A673 (cell line): ENCODE measurements at regions not wholly inside any gene's neighbourhood (a gene's known extent, or its start where the extent isn't known, plus 50 kb on each side); places are given as distances from the start of the nearest gene placed in this dataset.
"Not testable (repeated sequence)": the region's sequence is repeated elsewhere in the genome, so short reads cannot be mapped to it uniquely, and the experiment has no call there.

Source experiments
- BruUV-seq: library from RNA; stranded (reverse); fragments of 400-500 nt; replicated peaks from 2 replicates; lab custom pipeline; 2021; lab: Mats Ljungman, UMichigan
- CTCF ChIA-PET: fragments of 300-600 bp; sonication (Branson Sonifier 250); formaldehyde crosslinking; loops from one replicate; lab custom pipeline; 2022; ENCODE audit warnings: antibody characterized with exemption; lab: Charles Lee
- POLR2A ChIA-PET: fragments of 300-600 bp; sonication (Branson Sonifier 250); formaldehyde crosslinking; loops from one replicate; lab custom pipeline; 2022; ENCODE audit warnings: antibody characterized with exemption; ENCODE audit not compliant: low non-redundant PET; lab: Charles Lee
- DNase-seq: peaks from one replicate; pipeline ENCODE4 v3.0.0-alpha.2; 2015; ENCODE audit warnings: low spot score
- H3K27ac ChIP-seq: fragments of 200-600 bp; sonication (generic); 2 replicates; pipeline ENCODE4 v1.5.1; 2016; ENCODE audit warnings: mixed run types, low read depth, mild to moderate bottlenecking, mixed read lengths, antibody characterized with exemption, low read length; ENCODE audit not compliant: poor library complexity, severe bottlenecking
- H3K27me3 ChIP-seq: fragments of 200-600 bp; sonication (generic); replicated peaks from 2 replicates; pipeline ENCODE4 v1.6.1; 2017; ENCODE audit warnings: mixed run types, low read depth, mild to moderate bottlenecking, mixed read lengths, antibody characterized with exemption, low read length; ENCODE audit not compliant: insufficient read depth, poor library complexity
- H3K36me3 ChIP-seq: fragments of 200-600 bp; sonication (generic); 2 replicates; pipeline ENCODE4 v1.6.1; 2016; ENCODE audit warnings: mixed run types, mild to moderate bottlenecking, mixed read lengths, antibody characterized with exemption, low read length; ENCODE audit not compliant: insufficient read depth, poor library complexity, severe bottlenecking
- H3K4me1 ChIP-seq: fragments of 200-600 bp; sonication (generic); 2 replicates; pipeline ENCODE4 v1.6.1; 2017; ENCODE audit warnings: mixed run types, mild to moderate bottlenecking, mixed read lengths, antibody characterized with exemption, low read length; ENCODE audit not compliant: insufficient read depth, poor library complexity, severe bottlenecking
- H3K4me3 ChIP-seq: fragments of 200-600 bp; sonication (generic); 2 replicates; pipeline ENCODE4 v1.5.1; 2016; ENCODE audit warnings: low read depth, mixed run types, mild to moderate bottlenecking, mixed read lengths, low read length; ENCODE audit not compliant: poor library complexity, severe bottlenecking
- H3K9me3 ChIP-seq: fragments of 200-600 bp; sonication (generic); 2 replicates; pipeline ENCODE4 v1.6.1; 2016; ENCODE audit warnings: mixed run types, low read depth, mild to moderate bottlenecking, mixed read lengths, antibody characterized with exemption, low read length; ENCODE audit not compliant: poor library complexity, severe bottlenecking
- EZH2 ChIP-seq: fragments of 200-600 bp; sonication (generic); IDR thresholded peaks from 2 replicates; pipeline ENCODE4 v1.6.1; 2017; ENCODE audit warnings: borderline replicate concordance, low read depth, mild to moderate bottlenecking, mixed read lengths, antibody characterized with exemption, low read length; ENCODE audit not compliant: poor library complexity, severe bottlenecking
- intact Hi-C: fragments of 100-400 bp; cut with micrococcal nuclease; formaldehyde crosslinking; loops from one replicate; pipeline ENCODE4 v1.10.0; 2022; ENCODE audit not compliant: unreplicated experiment
- TF ChIP-seq, protein P1 (sequence below): fragments of 300-800, 200-600 bp; sonication (generic); conservative IDR thresholded peaks from 2 replicates; pipeline ENCODE4 v1.5.1; 2017; ENCODE audit warnings: low read depth, mild to moderate bottlenecking, antibody characterized with exemption, low read length, moderate library complexity, mixed read lengths

DNA sequence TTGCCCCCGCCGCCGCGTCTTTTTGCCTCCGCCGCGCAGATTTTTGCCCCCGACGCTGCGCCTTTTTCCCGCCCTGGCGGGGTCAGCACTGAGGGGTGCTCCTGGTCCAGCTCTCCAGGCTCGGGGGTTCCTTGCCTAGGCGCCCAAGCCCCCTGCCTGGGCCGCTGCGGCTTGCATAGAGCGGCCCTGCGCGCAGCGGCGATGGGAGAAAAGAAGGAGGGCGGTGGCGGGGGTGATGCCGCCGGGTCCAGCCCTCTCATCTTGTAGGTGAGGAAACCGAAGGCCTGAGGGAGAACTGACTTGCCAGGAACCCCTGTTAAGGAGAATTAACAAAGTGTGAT lies 330.8 kb upstream of the WSB1 start:
- BruUV-seq: no TSS peak
- Histone ChIP-seq H3K4me1 (no peaks in the 10 kb centered on the region), H3K4me3 (no peak overlapping the region), H3K27me3 (no peaks in the 10 kb centered on the region), H3K36me3 (no peaks in the 10 kb centered on the region), H3K9me3 (peaks cover 16% of the 10 kb centered on the region), H3K27ac (no peak overlapping the region)
- intact Hi-C loops: no loop called here
- ChIA-PET CTCF (no interaction called here), POLR2A (no interaction called here)
- DNase-seq: no peak
- TF ChIP-seq, protein P1, sequence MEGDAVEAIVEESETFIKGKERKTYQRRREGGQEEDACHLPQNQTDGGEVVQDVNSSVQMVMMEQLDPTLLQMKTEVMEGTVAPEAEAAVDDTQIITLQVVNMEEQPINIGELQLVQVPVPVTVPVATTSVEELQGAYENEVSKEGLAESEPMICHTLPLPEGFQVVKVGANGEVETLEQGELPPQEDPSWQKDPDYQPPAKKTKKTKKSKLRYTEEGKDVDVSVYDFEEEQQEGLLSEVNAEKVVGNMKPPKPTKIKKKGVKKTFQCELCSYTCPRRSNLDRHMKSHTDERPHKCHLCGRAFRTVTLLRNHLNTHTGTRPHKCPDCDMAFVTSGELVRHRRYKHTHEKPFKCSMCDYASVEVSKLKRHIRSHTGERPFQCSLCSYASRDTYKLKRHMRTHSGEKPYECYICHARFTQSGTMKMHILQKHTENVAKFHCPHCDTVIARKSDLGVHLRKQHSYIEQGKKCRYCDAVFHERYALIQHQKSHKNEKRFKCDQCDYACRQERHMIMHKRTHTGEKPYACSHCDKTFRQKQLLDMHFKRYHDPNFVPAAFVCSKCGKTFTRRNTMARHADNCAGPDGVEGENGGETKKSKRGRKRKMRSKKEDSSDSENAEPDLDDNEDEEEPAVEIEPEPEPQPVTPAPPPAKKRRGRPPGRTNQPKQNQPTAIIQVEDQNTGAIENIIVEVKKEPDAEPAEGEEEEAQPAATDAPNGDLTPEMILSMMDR: no peak
- TF ChIP-seq EZH2: no peak

DNA sequence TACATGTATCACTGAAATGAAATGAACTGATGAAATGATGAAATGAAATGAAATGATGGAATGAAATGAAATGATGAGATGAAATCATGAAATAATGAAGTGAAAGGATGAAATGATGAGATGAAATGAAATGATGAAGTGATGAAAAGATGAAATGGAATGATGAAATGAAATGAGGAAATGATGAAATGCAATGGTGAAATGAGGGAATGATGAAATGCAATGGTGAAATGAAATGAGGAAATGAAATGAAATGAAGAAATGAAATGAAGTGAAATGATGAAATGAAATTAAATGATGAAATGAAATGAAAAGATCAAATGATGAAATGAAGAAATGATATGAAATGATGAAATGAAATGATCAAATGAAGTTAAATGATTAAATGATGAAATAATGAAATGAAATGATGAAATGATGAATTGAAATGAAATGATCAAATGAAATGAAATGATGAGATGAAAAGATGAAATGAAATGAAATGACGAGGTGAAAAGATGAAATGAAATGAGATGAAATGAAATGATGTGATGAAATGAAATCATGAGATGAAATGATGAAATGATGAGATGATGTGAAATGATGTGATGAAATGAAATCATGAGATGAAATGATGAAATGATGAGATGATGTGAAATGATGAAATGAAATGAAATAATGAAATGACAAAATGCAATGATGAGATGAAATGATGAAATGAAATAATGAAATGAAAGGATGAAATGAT lies 327.9 kb upstream of the WSB1 start:
- H3K4me3 ChIP-seq, intact Hi-C loops, H3K4me1 ChIP-seq, H3K27me3 ChIP-seq, POLR2A ChIA-PET, H3K36me3 ChIP-seq, CTCF ChIA-PET, BruUV-seq, DNase-seq, H3K27ac ChIP-seq: not testable (repeated sequence)
- H3K9me3 ChIP-seq: peaks cover 16% of the 10 kb centered on the region

DNA sequence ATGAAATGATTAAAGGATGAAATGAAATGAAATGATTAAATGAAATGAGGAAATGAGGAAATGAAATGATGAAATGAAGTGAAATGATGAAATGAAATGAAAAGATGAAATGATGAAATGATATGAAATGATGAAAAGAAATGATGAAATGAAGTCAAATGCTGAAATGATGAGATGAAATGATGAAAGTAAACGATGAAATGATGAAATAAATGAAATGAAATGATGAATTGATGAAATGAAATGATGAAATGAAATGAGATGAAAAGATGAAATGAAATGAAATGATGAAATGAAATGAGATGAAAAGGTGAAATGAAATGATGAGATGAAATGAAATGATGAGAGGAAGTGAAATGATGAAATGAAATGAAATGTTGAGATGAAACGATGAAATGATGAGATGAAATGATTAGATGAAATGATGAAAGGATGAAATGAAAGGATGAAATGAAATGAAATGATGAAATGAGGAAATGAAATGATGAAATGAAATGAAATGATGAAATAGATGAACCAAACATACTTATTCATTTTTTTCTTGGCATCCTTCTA lies 327.2 kb upstream of the WSB1 start:
- H3K36me3 ChIP-seq, H3K27ac ChIP-seq, H3K4me3 ChIP-seq, H3K27me3 ChIP-seq, H3K4me1 ChIP-seq, CTCF ChIA-PET, DNase-seq, POLR2A ChIA-PET, BruUV-seq, intact Hi-C loops: not testable (repeated sequence)
- peaks cover 16% of the 10 kb centered on the region for H3K9me3 ChIP-seq

DNA sequence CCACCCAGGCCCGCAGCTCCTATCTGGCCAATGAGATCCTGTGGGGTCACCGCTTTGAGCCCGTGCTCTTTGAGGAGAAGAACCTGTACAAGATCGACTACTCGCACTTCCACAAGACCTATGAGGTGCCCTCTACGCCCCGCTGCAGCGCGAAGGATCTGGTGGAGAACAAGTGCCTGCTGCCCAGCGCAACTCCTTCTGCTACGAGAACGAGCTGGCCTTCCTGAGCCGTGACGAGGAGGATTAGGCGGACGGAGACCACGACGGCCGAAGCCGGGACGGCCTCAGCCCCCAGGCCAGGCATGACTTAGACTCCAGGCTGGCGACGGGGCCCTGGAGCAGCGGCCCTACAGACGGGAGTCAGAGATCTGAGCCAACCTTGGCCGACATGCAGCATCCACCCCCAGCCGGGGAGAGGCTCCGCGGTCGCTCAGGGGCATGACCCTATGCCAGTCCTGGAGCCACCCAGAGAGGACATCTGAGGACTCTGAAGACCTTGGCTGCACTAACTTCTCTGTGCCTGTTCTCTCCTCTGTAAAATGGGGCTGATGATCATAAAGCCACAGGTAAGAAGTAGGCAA lies 312.0 kb upstream of the WSB1 start:
- intact Hi-C loops, H3K36me3 ChIP-seq, H3K27me3 ChIP-seq, BruUV-seq, H3K4me3 ChIP-seq, H3K9me3 ChIP-seq, CTCF ChIA-PET, H3K27ac ChIP-seq, H3K4me1 ChIP-seq, POLR2A ChIA-PET, DNase-seq: not testable (repeated sequence)

DNA sequence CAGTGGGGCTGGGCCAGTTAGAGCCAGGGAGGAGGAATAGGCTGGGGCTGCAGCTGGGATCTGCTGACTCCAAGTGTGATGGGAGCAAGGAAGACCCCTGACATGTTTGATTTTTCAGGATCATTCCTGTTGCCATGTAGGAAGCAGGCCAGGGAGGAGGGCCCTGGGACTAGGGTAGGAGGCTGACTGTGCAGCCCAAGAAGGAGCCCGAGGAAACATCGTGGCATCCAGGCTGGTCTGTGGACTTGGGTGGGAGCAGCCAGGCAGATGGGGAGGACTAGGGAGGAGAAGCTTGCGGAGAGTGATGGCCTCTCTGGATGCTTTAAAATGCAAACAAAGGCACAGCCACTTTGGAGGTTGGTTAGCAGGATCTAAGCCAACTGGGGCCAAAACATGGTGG lies 311.4 kb upstream of the WSB1 start:
- H3K27me3 ChIP-seq, BruUV-seq, CTCF ChIA-PET, intact Hi-C loops, H3K9me3 ChIP-seq, H3K36me3 ChIP-seq, POLR2A ChIA-PET, H3K4me3 ChIP-seq, H3K4me1 ChIP-seq, DNase-seq, H3K27ac ChIP-seq: not testable (repeated sequence)

DNA sequence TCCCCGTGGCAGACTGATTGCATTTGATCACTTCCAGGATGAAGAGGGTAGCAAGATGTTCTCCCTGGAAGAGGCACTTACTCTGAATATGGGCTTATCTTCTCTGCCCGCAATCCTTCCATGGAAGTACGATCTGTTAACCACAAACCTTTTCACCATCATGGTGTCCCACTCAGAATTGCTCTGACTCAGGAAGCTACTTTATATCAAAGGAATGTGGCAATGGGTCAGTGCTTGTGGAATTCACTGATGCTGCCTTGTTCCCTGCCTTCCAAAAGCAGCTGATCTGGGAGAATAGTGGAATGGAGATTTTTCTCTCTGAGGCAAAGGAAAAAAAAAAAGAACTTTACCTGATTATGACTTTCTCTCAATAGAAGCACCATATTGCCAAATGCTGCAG lies 306.1 kb upstream of the WSB1 start:
- intact Hi-C loops, H3K27me3 ChIP-seq, H3K4me3 ChIP-seq, BruUV-seq, H3K27ac ChIP-seq, CTCF ChIA-PET, H3K4me1 ChIP-seq, H3K36me3 ChIP-seq, POLR2A ChIA-PET, DNase-seq, H3K9me3 ChIP-seq: not testable (repeated sequence)
